ENCODE measurements at regions not wholly inside any gene's neighbourhood (a gene's known extent, or its start where the extent isn't known, plus 50 kb on each side); places are given as distances from the start of the nearest gene placed in this dataset.

DNA sequence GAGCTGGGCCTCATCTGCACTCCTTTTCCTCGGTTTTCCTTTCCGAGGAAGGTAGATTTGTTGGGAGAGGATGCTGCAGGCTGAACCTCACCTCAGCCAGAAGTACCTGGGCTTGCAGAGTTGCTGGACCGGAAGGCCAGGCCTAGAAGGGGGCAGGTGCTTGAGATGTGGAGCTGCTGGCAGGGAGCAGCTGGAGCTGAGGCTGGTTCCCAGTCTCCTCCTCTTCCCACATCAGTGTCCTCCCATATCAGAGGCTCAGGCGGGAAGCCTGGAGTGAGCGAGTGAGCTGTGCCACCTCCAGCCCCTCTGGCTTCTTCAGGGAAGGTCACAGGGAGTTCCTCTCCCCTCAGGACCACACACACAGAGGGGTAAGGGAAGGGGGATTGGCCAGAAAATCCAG is 259.4 kb downstream of the GADD45G start:
- no peak for DNase-seq (ENCODE audit: low read depth)

DNA sequence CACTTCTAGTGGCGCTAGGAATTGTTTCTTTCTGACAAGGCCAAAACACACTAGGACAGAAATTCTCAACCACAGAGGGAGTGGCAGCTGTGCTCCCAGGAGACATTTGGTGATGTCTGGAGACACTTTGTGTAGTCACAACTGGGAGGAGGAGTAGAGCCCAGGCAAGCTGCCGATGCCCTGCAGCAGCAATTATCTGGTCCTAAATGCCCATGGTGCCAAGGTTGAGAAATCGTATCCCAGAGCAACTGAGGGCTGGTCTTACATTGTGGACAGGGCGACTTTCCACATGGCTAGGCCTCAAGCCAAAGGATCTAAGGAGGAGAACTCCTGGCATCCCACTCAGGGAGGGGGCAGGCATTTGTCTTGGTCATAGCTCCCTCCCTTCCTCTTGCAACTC is 259.9 kb downstream of the GADD45G start:
- no peak for DNase-seq (ENCODE audit: low read depth)

DNA sequence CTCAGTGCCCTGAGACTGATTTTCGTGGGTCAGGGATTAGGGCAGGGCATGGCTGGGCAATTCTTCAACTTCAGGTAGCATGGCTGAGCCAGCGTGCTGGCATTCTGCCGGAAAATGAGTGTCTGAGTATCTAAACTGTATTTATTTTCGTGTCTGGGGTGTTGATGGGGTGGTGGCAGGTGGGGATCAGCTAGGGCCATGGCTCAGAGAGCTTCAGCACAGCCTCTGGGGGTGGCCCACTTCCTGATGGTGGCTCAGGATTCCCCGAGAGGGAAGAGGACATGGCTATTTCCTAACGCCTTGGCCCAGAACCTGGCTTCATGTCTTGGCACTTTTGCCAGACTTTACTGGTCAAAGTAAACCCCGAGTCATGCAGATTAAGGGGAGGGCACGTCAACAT is 260.5 kb downstream of the GADD45G start:
- DNase-seq (ENCODE audit: low read depth), result no peak

DNA sequence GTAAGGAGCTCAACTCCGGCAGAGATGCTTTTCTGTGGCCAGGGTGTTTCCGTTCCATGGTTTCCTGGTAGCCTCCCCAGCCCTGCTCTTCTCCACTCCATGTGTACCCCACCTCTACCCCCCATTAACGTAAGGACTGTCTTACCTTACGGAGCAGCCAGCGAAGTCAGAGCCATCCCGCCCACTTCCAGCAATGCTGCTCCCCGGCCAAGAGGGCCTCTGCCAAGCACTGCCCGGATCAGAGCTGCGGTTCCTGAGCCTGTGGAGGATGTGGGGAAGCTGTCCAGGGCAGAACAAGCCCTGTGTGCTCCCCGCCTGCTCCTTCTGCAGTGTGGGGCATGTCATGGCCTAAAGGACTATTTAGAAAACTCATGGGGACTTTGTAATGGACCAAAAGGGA is 261.2 kb downstream of the GADD45G start:
- no peak for DNase-seq (ENCODE audit: low read depth)

DNA sequence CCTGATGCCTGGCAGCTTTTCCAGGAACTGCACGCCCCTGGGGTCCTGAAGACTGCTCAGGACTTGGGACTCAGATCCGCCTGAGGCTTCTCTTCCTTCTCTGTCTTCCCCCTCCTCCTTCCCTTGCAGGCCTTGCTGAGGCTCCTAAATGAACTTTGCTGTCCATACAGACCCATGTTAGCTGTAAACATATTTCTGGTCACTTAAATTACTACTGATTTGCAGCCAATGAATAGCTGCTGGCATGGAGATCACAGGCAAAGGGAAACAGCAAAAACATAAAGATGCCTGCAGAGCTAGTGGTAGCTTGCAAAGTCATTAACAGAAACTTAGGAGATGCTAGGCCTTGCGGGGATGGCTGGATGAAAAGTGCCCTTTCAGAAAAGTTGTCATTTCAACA is 261.9 kb downstream of the GADD45G start:
- DNase-seq (ENCODE audit: low read depth), result no peak

DNA sequence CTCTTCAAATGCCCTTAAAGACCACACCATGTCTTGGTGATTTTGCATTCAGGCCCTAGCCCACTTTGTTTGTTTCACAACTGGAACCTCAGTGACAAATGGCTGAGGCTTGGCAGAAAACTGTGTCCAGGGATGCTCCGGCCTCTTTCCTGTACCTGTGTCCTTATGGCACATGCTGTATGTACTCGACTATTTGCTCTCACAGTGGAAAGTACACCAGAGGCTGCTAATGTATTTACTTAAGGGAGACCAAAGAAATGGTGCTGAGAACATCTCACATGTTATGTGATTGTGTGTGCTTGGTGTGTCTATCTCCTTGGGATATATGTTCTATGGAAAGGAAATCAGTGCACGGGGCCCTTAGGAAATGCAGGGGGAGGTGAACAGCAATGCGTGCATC is 263.3 kb downstream of the GADD45G start:
- no peak for DNase-seq (ENCODE audit: low read depth)

DNA sequence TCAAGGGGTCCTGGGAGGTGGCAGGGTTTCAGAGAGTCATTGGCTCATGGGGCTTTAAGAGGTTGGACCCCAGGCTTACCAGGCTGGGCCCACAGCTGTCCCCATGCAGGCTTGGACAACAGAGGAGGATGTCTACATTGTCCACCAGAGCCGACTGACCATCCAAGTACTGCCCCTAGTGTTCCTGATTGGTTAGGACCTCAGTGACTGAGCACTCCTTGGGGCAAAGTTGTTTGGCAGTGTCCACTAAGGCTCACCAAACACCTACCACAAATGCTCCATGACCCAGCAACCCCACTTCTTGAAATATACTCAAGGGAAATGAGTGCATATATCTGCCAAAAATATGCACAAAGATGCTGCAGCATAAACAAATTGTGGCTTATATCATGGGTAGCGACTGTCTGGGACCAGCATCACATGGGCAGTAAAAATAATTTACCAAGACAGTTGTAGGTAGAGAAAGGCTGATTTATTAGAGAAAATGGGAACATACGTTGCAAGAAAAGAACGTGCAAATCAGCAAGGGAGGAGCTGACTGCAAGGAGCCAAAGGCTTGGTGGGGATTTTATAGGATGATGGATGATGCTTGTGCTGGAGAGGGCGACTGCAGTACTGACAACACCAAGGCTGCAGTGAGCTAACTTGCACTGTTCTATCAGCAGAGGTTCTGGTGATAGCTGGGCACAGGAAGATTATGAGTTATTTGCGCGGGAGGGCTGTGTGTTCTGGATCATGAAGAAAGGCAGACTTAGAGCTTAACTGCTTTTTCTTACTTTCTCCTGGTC is 265.2 kb downstream of the GADD45G start:
- DNase-seq (ENCODE audit: low read depth), result no peak

DNA sequence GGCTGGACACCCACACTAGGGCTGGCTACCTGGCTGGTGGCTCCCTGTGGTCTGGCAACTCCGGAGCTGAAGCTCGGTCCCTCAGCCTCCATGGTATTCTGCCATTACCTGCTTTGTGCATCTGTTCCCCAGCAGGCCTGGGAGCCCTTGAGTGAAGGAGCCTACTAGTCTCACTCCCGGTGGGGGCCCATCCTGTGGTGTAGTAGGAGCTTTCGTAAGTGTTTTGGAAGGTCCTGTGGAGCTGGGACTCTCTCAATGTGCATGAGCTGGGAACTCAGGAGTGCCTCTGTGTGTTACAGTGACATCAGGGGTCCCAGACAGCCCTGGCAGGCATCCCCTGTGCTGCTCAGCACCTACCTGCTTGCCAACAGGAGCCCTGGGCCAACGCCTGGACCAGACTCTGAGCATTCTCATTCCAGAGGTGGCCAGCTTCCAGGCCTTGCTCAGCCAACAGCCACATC is 267.1 kb downstream of the GADD45G start:
- DNase-seq (ENCODE audit: low read depth), result no peak

DNA sequence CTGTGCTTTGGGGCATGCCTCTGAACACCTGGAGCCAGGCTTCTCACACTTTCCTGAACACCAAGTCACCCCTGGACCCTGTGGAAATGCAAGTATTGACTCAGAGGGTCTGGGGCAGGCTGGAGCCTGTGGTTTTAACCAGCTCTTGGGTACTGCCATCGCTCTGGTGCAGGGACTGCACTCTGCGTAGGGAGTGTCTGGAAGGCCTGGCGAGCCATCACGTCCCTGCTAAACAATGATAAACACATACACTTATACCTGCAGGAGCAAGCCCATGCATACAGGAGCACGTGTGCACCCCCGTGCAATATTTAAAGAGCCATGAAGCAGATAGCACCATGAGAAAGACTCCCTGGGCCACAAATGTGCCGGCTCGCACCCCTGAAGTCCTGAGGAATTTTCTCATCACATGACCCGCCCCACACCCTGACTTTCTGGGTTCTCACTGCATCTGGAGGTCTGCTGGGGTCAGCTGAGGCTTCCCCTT is 267.7 kb downstream of the GADD45G start:
- DNase-seq (ENCODE audit: low read depth), result no peak

DNA sequence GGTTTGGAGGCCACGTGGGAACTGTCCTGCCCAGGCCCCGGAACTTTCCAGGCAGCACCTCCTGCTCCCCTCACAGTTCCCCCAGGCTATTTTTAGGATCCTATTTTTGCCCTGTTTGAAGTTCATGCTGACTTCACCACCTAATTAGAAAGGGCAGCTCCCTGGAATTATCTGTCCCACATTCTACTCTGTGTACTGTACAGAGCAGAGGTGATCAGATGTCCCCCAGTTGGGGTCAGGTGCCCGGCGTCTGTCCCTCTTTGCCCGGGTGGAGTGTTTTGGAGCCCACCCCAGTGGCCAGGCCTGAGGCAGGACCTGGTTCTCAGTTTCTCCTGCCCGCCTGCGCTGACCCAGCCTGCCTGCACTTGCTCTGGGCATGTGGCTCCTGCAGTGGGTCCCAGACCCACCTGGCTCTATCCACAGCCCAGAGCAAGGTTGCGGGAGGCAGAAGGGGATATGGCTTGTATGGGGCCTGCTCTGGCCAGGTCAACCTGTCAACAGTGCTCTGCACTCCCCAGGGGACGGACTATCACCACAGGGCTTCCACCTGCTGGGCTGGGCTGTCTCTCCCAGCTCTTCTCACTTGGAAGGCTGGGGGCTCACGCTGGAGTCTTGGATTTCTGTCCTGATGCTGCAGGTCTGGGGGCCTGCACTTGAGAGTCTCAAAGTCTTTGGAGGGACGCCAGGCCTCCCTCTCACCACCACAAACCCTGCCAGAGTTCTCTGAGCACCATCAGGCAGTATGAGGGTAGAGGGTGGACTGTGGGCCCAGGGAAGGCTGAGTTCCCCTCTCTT is 268.3 kb downstream of the GADD45G start:
- DNase-seq (ENCODE audit: low read depth), result no peak

DNA sequence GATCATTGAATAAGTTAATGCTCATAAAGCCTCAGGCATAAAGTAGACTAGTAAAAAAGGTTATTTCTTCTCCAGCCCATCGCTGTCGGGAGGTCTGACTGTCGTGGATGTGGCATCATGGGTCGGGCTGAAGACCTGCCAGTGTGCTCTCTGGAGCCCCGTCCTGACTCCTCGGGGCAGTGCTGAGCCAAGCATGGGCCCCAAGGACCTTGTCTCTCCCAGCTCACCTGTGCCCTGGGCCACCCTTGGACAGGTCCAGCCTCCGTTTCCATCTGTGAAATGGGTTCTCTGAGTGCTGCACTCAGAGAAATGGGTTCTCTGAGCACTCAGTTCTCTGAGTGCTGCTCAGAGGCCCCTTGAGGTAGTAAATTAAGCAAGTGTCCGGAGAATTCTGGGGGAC is 269.0 kb downstream of the GADD45G start:
- no peak for DNase-seq (ENCODE audit: low read depth)

DNA sequence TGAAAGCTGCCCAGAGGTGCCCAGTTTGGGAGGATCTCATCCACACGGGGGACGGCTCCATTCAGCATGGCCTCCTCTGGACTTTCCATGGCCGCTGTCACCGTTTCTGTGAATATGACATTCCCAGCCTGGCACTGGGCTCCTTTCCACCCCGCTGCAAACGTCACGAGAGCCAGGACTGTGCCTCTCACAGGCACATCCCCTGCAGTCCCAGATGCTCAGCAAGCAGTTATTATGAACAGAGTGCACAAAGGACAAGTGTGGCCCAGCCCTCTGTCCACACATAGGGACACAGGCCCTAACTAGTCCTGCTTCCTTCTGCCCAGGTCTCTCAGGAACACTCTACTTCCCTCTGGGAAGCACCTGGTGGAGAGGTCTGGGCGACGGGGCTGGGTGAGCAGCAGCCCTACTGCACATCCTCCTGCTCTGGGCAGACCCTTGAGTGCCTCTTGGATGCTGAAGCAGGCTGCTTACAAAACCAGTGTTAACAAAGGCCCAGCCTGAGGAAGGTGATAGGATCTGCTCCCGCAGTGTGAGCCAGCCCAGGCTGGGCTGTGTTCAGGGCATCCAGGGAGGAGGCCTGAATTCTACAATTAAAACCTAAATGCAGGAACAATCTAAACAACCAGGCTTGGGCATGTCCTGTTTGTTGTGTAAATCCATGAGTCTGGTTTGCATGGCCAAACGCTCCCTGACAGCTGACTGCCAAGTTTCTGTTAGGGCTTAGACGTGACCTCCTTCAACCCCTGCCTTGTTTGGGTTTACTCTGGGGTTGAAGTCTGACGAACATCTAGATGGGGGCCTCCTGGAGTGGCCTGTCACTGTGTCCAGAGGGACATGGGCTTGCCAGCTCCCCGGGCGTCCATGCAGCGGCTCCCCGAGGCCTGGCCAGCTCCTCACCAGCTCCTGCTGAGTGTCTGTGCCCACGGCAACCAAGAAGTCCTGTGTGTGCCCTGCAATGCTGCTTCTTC is 269.8 kb downstream of the GADD45G start:
- no peak for DNase-seq (ENCODE audit: low read depth)

DNA sequence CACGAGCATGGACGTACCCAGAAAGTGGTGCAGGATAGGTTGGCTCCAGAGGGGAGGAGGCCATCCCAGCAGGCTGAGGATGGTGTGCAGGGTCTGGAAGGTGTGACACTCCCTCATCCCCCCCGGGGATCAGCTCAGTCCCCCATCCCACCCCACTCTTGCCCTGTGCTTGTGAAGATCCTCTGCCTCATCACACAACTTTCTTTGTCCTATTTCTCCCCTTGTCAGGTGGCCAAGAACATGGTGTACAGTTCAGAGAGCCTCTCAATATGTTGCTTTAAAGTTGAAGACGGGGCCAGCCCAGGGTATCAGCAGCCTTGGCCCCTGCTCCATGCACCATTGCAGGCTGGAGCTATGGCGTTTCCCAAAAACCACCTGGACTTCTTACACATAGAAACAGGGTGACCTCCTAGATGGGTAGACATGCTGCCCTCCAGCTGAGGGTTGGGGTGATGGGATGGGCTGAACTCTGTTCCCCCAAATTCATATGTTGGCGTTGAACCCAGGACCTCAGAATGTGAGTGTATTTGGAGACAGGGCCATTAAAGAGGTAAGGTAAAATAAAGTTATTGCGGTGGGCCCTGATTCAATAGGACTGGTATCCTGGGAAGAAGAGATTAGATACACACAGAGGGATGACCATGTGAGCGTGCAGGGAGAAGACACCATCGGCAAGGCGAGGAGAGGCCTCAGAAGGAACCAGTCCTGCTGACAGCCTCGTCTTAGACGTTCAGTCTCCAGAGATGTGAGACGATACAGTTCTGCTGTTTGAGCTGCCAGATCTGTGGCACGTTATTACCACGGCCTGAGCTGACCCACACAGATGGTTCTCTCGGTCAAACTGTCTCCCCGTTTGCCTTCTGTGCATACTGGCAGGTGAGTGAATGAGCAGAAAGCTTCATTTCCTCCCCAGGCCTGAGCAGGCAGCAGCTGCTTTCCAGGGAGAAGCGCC is 272.5 kb downstream of the GADD45G start:
- DNase-seq (ENCODE audit: low read depth), result no peak

DNA sequence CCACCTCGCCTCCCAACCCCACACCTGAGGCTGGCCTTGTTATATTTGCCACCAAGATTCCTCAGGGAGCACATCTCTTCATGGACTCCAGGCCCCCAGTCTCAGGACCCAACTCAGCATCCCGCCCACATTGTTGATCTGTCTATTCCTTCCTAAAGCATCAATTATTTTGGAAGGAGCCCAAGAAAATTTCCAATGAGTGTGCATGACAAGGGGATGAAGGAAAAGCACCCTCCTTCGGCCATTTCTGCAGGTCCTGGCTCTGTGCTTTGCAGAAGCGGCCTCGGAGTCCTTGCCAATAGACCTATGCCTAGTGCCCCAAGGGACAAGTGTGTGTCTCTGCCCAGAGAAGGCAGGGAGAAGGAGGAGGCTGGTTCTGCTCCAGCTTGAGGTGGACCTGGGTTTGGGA is 273.2 kb downstream of the GADD45G start:
- DNase-seq (ENCODE audit: low read depth), result no peak

DNA sequence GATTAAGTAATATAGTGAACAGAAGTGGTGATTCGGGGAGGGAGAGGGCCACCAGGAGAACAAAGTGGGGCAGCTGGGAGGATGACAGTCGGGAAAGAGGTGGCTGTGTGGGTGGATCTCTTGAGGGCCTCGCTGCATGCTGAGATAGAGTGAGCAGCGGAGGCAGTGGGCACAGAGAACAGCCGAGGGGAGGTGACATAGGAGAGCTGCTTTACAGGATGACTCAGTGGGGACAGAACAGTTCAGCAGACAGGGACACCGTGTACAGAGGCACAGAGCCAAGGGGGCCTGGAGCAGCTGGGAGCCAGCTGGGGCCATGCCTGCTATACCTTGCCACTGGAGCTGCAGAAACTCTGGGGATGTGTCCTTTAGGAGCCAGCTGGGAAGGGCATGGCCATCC is 273.9 kb downstream of the GADD45G start:
- no peak for DNase-seq (ENCODE audit: low read depth)

DNA sequence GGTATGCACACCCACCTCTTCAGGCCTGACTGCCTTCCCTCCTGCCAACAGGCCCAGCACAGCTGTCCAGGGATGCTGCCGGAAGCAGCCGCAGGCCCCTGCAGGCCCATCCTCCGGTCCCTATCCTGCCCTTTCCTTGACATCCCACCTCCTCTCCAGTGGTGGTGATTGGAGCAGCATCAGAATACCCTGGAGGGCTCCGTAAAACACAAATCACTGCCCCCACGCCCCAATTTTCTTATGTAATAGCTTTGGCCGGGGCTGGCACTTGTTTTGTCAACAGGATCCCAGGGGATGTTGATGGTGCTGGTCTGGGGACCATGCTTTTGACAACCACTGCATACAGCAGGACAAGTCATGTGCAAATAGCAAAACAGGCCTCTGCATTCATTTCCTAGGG is 274.5 kb downstream of the GADD45G start:
- no peak for DNase-seq (ENCODE audit: low read depth)

DNA sequence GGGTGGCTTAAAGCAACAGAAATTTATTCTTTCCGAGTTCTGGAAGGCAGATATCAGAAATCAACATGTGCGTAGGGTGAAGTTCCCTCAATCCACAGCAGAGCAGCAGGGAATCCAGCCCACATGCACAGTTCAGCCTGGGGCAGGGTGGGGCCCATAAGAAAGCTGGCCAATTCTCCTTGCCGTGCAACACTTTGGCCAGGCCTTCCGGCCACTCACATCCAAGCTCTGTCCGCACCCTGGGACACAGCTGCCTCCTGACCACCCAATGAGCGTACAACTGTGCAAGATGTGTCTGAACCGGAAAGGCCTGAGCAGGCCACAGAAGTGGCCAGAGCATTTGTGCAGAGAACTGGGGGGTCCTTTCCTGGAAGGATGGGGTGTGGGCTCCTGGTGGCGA is 274.9 kb downstream of the GADD45G start:
- no peak for DNase-seq (ENCODE audit: low read depth)

DNA sequence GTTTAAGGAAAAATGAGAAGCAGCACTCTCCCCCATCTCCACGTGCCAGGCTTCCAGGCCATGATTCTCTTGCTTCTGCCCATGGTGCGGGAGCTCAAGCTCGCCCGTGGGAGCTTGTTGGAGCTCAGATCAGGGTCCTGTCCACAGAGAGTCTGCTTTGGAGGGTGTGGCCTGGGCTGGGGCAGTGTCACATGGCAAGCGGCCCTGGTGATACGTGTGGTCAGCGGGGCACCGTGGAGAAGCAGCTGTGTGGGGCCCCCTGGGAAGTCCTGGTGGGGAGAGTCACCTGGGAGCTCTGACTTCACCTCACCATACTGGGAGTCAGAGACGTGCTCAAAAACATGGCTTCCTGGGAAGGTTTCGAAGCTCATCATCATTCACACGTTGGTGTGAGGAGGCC is 275.3 kb downstream of the GADD45G start:
- no peak for DNase-seq (ENCODE audit: low read depth)

DNA sequence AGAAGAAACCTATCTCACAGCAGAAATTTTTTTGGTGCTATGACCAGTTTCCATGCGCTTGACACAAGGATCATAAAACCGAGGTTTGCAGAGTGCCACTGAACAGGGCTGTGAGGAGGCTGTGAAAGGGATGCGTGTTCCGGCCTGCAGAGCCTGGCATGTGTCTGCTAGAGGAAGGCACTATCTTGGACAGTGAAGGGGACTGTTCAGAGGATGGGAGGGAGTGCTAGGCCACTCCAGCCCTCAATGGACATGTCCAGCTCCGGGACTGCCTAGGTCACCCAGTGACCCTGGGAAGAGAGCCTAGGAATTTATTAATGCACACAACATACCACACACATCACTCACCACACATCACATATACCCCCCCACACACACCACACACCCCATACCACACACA is 275.9 kb downstream of the GADD45G start:
- DNase-seq (ENCODE audit: low read depth), result no peak

DNA sequence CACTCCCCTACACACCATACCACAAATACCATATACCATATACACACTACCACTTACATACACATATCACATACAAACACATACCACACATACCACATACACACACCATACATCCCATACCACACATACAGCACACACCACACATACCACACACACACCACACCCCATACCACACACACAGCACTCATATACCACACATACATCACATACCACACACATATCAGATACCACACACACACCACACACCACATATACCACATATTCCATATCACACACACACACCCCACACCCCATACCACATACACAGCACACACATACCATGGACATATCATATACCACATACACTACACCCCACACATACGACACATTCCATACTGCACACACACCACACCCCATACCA is 276.6 kb downstream of the GADD45G start:
- DNase-seq (ENCODE audit: low read depth), result no peak

DNA sequence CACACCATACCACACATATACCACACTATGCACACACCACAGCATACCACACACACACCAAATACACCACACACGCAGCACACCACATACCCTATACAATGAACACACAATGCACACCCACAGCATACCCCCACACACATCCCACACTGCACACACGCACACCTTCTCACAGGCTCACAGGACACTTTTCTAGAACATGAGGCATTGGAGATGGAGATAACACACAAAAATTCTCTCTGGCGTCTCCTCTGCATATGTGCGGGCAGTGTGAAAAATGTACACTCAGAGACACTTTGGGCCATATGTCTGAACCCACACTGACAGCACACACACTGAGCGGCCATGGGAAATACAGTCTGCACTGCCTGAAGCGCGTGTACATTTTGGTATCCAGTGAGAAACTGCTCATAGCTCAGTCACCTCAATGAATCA is 278.1 kb downstream of the GADD45G start:
- DNase-seq (ENCODE audit: low read depth), result no peak

Data from stimulated activated CD8-positive, alpha-beta memory T cell treated with anti-CD3 and anti-CD28 coated beads, Interleukin-12 subunit alpha, Interleukin-12 subunit beta, amount 100 ng/mL, for 1 hour (primary cell).